CD14-positive monocyte (primary cell): ENCODE measurements at regions not wholly inside any gene's neighbourhood (a gene's known extent, or its start where the extent isn't known, plus 50 kb on each side); places are given as distances from the start of the nearest gene placed in this dataset.

Experiments used
- DNase-seq, 3 donors: peaks; one replicate each; pipeline ENCODE4 v3.0.0-alpha.2; 2011 to 2022
- H2AFZ ChIP-seq: 2 replicates; pipeline ENCODE4 v1.6.0; 2012; ENCODE audit warnings: mild to moderate bottlenecking, low read depth, low read length, inconsistent platforms; ENCODE audit not compliant: insufficient read depth, poor library complexity, severe bottlenecking
- H3K27ac ChIP-seq, 2 donors: 1 replicate in 1 of 2; 2 replicates in 1 of 2; pipeline ENCODE4 v1.5.1; 2012 to 2013; ENCODE audit warnings: low read length in 2 of 2, control low read depth in 1 of 2, inconsistent platforms in 1 of 2, low read depth in 1 of 2, mild to moderate bottlenecking in 1 of 2
- H3K27me3 ChIP-seq, 2 donors: one replicate each; pipeline versions ENCODE4 v1.6.0 to v1.6.1; 2011 to 2013; ENCODE audit warnings: low read length in 2 of 2; ENCODE audit not compliant: control insufficient read depth in 2 of 2, insufficient read depth in 2 of 2
- H3K36me3 ChIP-seq, 2 donors: replicated peaks in 1 of 2; 1 replicate in 1 of 2; 2 replicates in 1 of 2; pipeline versions ENCODE4 v1.5.1 to v1.6.1; 2012 to 2013; ENCODE audit warnings: low read length in 2 of 2, control low read depth in 1 of 2, inconsistent platforms in 1 of 2, mild to moderate bottlenecking in 1 of 2; ENCODE audit not compliant: insufficient read depth in 2 of 2, control insufficient read depth in 1 of 2
- H3K4me1 ChIP-seq, 2 donors: 1 replicate in 1 of 2; 2 replicates in 1 of 2; pipeline versions ENCODE4 v1.5.1 to v1.6.1; 2012 to 2013; ENCODE audit warnings: low read length in 2 of 2, control low read depth in 1 of 2, inconsistent platforms in 1 of 2, mild to moderate bottlenecking in 1 of 2, moderate library complexity in 1 of 2; ENCODE audit not compliant: insufficient read depth in 2 of 2, control insufficient read depth in 1 of 2
- H3K4me2 ChIP-seq: replicated peaks from 2 replicates; pipeline ENCODE3; 2012; ENCODE audit warnings: low read length, moderate library complexity, mild to moderate bottlenecking; ENCODE audit not compliant: poor library complexity, severe bottlenecking; ENCODE audit errors: extremely low read depth
- H3K4me3 ChIP-seq, 3 experiments: fragments of 200-600 bp in 1 of 3; sonication (generic) in 1 of 3; replicated peaks in 1 of 3; 1 replicate in 2 of 3; 2 replicates in 1 of 3; pipeline ENCODE4 v1.5.1; 2011 to 2013; ENCODE audit warnings: low read length in 3 of 3, mild to moderate bottlenecking in 3 of 3, control low read depth in 2 of 3, low read depth in 2 of 3, inconsistent platforms in 1 of 3, moderate library complexity in 1 of 3
- H3K79me2 ChIP-seq: 2 replicates; pipeline ENCODE4 v1.6.0; 2012; ENCODE audit warnings: mild to moderate bottlenecking, control low read depth, inconsistent platforms, low read length, moderate library complexity; ENCODE audit not compliant: insufficient read depth
- H3K9ac ChIP-seq: 2 replicates; pipeline ENCODE4 v1.6.0; 2017; ENCODE audit warnings: low read length, mild to moderate bottlenecking; ENCODE audit not compliant: insufficient read depth, poor library complexity, severe bottlenecking
- H3K9me3 ChIP-seq, 2 donors: replicated peaks in 1 of 2; 1 replicate in 1 of 2; 2 replicates in 1 of 2; pipeline versions ENCODE4 v1.5.1 to v1.6.1; 2012 to 2013; ENCODE audit warnings: low read length in 2 of 2, control low read depth in 1 of 2; ENCODE audit not compliant: control insufficient read depth in 1 of 2, insufficient read depth in 1 of 2
- H4K20me1 ChIP-seq: 2 replicates; pipeline ENCODE4 v1.6.0; 2012; ENCODE audit warnings: mild to moderate bottlenecking, low read length, control low read depth, moderate library complexity; ENCODE audit not compliant: insufficient read depth
- H3K27ac Mint-ChIP-seq, 7 donors: one replicate each; pipeline ENCODE4 v1.8.0; 2020; ENCODE audit warnings: mild to moderate bottlenecking in 7 of 7, mixed read lengths in 7 of 7, moderate library complexity in 6 of 7, inconsistent platforms in 2 of 7
- H3K27me3 Mint-ChIP-seq, 3 donors: one replicate each; pipeline ENCODE4 v1.8.0; 2021 to 2022; ENCODE audit warnings: low read depth in 3 of 3, mild to moderate bottlenecking in 3 of 3, mixed read lengths in 3 of 3, moderate library complexity in 3 of 3, inconsistent platforms in 1 of 3
- H3K36me3 Mint-ChIP-seq, 2 donors: one replicate each; pipeline ENCODE4 v1.8.0; 2020; ENCODE audit warnings: mixed read lengths in 2 of 2, inconsistent platforms in 1 of 2, mild to moderate bottlenecking in 1 of 2
- H3K4me1 Mint-ChIP-seq: one replicate; pipeline ENCODE4 v1.8.0; 2020; ENCODE audit warnings: mild to moderate bottlenecking, mixed read lengths
- H3K4me3 Mint-ChIP-seq, 2 donors: one replicate each; pipeline ENCODE4 v1.8.0; 2020; ENCODE audit warnings: mild to moderate bottlenecking in 2 of 2, mixed read lengths in 2 of 2, moderate library complexity in 1 of 2
- H3K9me3 Mint-ChIP-seq, 7 donors: one replicate each; pipeline ENCODE4 v1.8.0; 2020 to 2022; ENCODE audit warnings: mixed read lengths in 7 of 7, mild to moderate bottlenecking in 6 of 7, moderate library complexity in 6 of 7, inconsistent platforms in 2 of 7
- CTCF ChIP-seq: fragments of 200-600 bp; IDR thresholded peaks from one replicate; pipeline ENCODE4 v1.8.0; 2022; ENCODE audit warnings: antibody characterized with exemption, mild to moderate bottlenecking
- WGBS: methylation state at CpG from one replicate; pipeline ENCODE4 v1.1.5; 2013; ENCODE audit warnings: missing lambda C conversion rate; ENCODE audit not compliant: insufficient coverage; 5-methylcytosine and 5-hydroxymethylcytosine counted together
- intact Hi-C, 2 donors: fragments of 100-400 bp; cut with micrococcal nuclease; formaldehyde crosslinking; loops; one replicate each; pipeline versions ENCODE4 v1.15.0 to v1.15.1; 2023

GRCh38 chr16:60605176-60605575 lies 1431.1 kb downstream of the CDH8 start:
- H3K4me1 ChIP-seq: no peaks in the 10 kb centered on the region
- H3K9ac ChIP-seq: no peak overlapping the region
- no peak overlapping the region for H3K4me3 ChIP-seq
- no peaks in the 10 kb centered on the region for H3K9me3 ChIP-seq
- no peaks in the 10 kb centered on the region for H3K79me2 ChIP-seq
- no peaks in the 10 kb centered on the region for H3K36me3 Mint-ChIP-seq
- no peaks in the 10 kb centered on the region for H3K27me3 ChIP-seq
- no peaks in the 10 kb centered on the region for H3K36me3 ChIP-seq
- no peaks in the 10 kb centered on the region for H4K20me1 ChIP-seq
- H3K27ac ChIP-seq: no peak overlapping the region
- H3K9me3 Mint-ChIP-seq: peaks cover 0 to 6% (median 2%) of the 10 kb centered on the region in 7 donors
- TF ChIP-seq CTCF: no peak
- no peak overlapping the region for H3K27ac Mint-ChIP-seq
- H3K4me3 Mint-ChIP-seq: no peak overlapping the region
- no peak overlapping the region for H2AFZ ChIP-seq
- intact Hi-C loops: no loop called here
- no peaks in the 10 kb centered on the region for H3K4me1 Mint-ChIP-seq
- H3K27me3 Mint-ChIP-seq: no peaks in the 10 kb centered on the region
- H3K4me2 ChIP-seq: no peak overlapping the region
- no CpG with 5 or more reads among the region's 3 CpGs for WGBS
- no peak for DNase-seq

- TF ChIP-seq CTCF: no peak
- intact Hi-C loops: no loop called here
- Histone ChIP-seq H3K9me3 (peaks cover 0 to 6% of the 10 kb centered on the region in 2 donors), H3K36me3 (no peaks in the 10 kb centered on the region), H2AFZ (no peak overlapping the region), H3K27ac (no peak overlapping the region), H3K4me1 (no peaks in the 10 kb centered on the region), H3K27me3 (no peaks in the 10 kb centered on the region), H3K9ac (no peak overlapping the region), H4K20me1 (no peaks in the 10 kb centered on the region), H3K79me2 (no peaks in the 10 kb centered on the region), H3K4me2 (no peak overlapping the region), H3K4me3 (no peak overlapping the region)
- WGBS: 0% methylated on average over 1 of the region's 2 CpGs
- no peaks in the 10 kb centered on the region for H3K36me3 Mint-ChIP-seq
- no peaks in the 10 kb centered on the region for H3K4me1 Mint-ChIP-seq
- H3K27me3 Mint-ChIP-seq: peaks cover 0 to under 1% (median 0%) of the 10 kb centered on the region in 3 donors
- H3K27ac Mint-ChIP-seq: no peak overlapping the region
- no peak for DNase-seq
- H3K9me3 Mint-ChIP-seq: peaks cover 0 to 3% (median under 1%) of the 10 kb centered on the region in 7 donors
- no peak overlapping the region for H3K4me3 Mint-ChIP-seq
Measured at GRCh38 chr16:60586493-60586892, 1449.7 kb downstream of the CDH8 start.
